ENCODE measurements at regions not wholly inside any gene's neighbourhood (a gene's known extent, or its start where the extent isn't known, plus 50 kb on each side); places are given as distances from the start of the nearest gene placed in this dataset.
"Not testable (repeated sequence)": the region's sequence is repeated elsewhere in the genome, so short reads cannot be mapped to it uniquely, and the experiment has no call there.

DNA sequence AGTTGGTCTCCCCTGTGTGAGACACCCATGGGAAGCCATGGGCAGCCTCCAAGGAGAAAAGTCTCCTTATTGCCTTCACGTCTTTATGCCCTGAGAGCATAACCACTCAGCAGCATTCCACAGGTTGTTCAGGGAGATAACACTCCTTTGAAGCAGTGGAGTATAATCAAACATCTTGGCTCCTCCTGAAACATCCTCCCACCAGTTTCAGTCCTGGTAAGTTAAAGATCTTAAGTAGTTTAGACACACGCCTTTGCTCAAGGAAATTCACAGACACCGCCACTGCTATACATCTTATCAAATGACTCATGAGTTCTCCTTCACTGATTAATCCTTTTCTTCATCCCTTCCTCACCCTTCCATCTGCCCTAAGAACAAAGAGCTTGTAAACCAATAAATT is 446.5 kb upstream of the RASGRP1 start:
- H3K27ac ChIP-seq (ENCODE audit: low read depth, low read length); H3K27me3 ChIP-seq (ENCODE audit: control insufficient read depth in 1 of 2, insufficient read depth in 2 of 2, low read length in 2 of 2); H3K9ac ChIP-seq (ENCODE audit: low read length); H3K9me3 ChIP-seq (ENCODE audit: low read length); H3K36me3 ChIP-seq (ENCODE audit: insufficient read depth, low read length); H3K4me3 ChIP-seq (ENCODE audit: low read depth in 1 of 2, low read length in 2 of 2); H3K4me1 ChIP-seq (ENCODE audit: insufficient read depth, low read length): not testable (repeated sequence)

DNA sequence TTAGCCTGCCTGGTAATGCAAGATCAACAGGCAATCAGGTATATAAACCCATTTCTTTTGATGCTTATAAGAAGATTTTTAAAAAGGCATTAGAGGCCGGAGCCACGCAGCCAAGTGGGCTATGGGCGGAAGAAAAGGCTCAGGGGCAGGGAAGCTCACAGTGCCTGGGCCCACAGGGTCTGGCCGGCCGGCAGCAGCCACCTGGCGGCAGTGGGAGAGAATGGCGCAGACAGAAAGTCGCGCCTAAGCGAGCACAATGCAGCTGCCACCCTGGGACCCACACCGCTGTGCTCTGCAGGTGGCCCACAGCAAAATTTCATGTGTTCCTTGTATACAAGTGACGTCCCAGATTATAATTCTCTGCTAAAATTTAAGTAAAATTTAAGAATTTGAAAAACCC is 448.6 kb upstream of the RASGRP1 start:
- no peak overlapping the region for H3K9ac ChIP-seq (ENCODE audit: low read length)
- H3K27me3 ChIP-seq (ENCODE audit: control insufficient read depth in 1 of 2, insufficient read depth in 2 of 2, low read length in 2 of 2): no peaks in the 10 kb centered on the region
- no peaks in the 10 kb centered on the region for H3K36me3 ChIP-seq (ENCODE audit: insufficient read depth, low read length)
- no peaks in the 10 kb centered on the region for H3K4me1 ChIP-seq (ENCODE audit: insufficient read depth, low read length)
- H3K4me3 ChIP-seq (ENCODE audit: low read depth in 1 of 2, low read length in 2 of 2): no peak overlapping the region
- H3K9me3 ChIP-seq (ENCODE audit: low read length): no peaks in the 10 kb centered on the region
- H3K27ac ChIP-seq (ENCODE audit: low read depth, low read length): no peak overlapping the region

DNA sequence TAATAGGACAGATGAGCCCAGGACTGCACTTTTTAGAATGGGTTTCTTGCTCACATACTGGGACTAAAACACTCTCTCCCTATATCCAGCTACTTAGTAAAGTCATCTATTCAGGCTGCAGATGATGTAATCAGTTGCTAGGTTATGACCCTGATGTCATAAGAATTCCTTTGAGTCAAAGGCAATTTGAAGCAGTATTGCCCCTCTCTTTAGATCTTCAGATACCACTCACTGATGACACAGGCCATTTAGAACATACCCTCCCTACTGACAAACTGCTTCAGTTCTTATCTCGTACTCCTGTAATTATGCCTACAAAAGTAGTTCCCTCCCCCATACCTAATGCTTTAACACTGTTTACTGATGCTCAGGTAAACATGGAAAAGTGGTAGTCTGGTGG is 450.1 kb upstream of the RASGRP1 start:
- Histone ChIP-seq H3K4me3 (ENCODE audit: low read depth in 1 of 2, low read length in 2 of 2) (no peak overlapping the region), H3K9me3 (ENCODE audit: low read length) (no peaks in the 10 kb centered on the region), H3K27ac (ENCODE audit: low read depth, low read length) (no peak overlapping the region), H3K36me3 (ENCODE audit: insufficient read depth, low read length) (no peaks in the 10 kb centered on the region), H3K9ac (ENCODE audit: low read length) (no peak overlapping the region), H3K4me1 (ENCODE audit: insufficient read depth, low read length) (no peaks in the 10 kb centered on the region), H3K27me3 (ENCODE audit: control insufficient read depth in 1 of 2, insufficient read depth in 2 of 2, low read length in 2 of 2) (no peaks in the 10 kb centered on the region)

DNA sequence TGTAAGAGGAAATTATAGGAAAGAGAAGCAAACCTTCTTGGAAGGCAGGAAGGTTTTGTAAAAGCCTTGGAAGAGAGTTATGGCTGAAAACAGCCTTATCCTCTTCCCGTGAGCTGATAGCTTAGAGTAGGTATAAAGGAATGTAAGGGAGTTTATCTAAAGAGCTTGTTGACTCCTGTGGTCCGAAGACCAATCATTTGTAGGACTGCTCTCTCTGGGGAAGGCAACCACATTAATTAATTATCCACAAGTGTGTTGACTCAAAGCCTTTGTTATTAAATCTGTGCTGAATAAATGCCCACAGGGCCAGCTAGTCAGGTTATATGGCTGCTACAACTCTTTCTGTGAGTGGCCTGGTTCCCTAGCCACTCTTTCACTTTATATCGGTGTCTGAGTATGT is 452.1 kb upstream of the RASGRP1 start:
- Histone ChIP-seq H3K27me3 (ENCODE audit: control insufficient read depth in 1 of 2, insufficient read depth in 2 of 2, low read length in 2 of 2) (no peaks in the 10 kb centered on the region), H3K27ac (ENCODE audit: low read depth, low read length) (no peak overlapping the region), H3K4me3 (ENCODE audit: low read depth in 1 of 2, low read length in 2 of 2) (no peak overlapping the region), H3K4me1 (ENCODE audit: insufficient read depth, low read length) (no peaks in the 10 kb centered on the region), H3K9me3 (ENCODE audit: low read length) (no peaks in the 10 kb centered on the region), H3K9ac (ENCODE audit: low read length) (no peak overlapping the region), H3K36me3 (ENCODE audit: insufficient read depth, low read length) (no peaks in the 10 kb centered on the region)

DNA sequence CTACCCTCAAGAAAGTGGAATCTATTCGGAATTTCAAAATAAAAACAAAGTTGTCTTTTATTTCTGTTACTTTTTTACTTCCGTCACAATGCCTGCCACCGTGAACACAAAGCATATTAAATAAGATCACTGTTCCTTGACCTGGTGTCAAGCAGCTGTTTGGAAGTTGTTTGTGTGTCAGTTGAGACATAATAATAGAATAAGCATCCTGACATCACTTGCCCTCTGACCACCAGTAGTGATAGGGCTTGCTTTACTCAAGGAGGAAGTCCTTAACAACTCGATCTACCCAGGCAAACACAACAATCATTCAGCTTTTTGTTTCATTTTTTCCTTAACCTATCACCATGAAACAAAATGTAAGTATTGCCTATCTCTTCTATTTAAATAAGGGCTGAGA is 454.4 kb upstream of the RASGRP1 start:
- Histone ChIP-seq H3K36me3 (ENCODE audit: insufficient read depth, low read length) (no peaks in the 10 kb centered on the region), H3K4me3 (ENCODE audit: low read depth in 1 of 2, low read length in 2 of 2) (no peak overlapping the region), H3K9ac (ENCODE audit: low read length) (no peak overlapping the region), H3K27me3 (ENCODE audit: control insufficient read depth in 1 of 2, insufficient read depth in 2 of 2, low read length in 2 of 2) (no peaks in the 10 kb centered on the region), H3K9me3 (ENCODE audit: low read length) (no peaks in the 10 kb centered on the region), H3K27ac (ENCODE audit: low read depth, low read length) (no peak overlapping the region), H3K4me1 (ENCODE audit: insufficient read depth, low read length) (no peaks in the 10 kb centered on the region)

DNA sequence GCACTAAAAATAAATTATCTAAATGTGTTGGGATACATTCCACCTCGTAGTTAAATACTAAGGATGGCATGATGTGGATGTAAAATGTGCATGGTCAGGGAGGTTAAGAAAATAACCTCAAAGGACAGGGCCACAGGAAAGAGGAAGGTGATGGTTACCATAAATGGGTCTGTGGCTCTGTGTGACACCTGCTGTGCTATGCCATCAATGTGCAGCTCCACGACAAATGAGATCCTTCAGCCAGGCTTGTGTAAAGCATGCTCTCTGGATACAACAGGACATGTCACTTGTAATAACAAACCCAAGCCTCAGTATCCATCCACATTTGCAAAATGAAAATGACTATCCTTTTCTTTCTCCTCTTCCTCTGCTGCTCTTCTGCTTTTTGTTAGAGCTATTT is 456.7 kb upstream of the RASGRP1 start:
- Histone ChIP-seq H3K9me3 (ENCODE audit: low read length) (no peaks in the 10 kb centered on the region), H3K9ac (ENCODE audit: low read length) (no peak overlapping the region), H3K27ac (ENCODE audit: low read depth, low read length) (no peak overlapping the region), H3K36me3 (ENCODE audit: insufficient read depth, low read length) (no peaks in the 10 kb centered on the region), H3K27me3 (ENCODE audit: control insufficient read depth in 1 of 2, insufficient read depth in 2 of 2, low read length in 2 of 2) (no peaks in the 10 kb centered on the region), H3K4me3 (ENCODE audit: low read depth in 1 of 2, low read length in 2 of 2) (no peak overlapping the region), H3K4me1 (ENCODE audit: insufficient read depth, low read length) (no peaks in the 10 kb centered on the region)

DNA sequence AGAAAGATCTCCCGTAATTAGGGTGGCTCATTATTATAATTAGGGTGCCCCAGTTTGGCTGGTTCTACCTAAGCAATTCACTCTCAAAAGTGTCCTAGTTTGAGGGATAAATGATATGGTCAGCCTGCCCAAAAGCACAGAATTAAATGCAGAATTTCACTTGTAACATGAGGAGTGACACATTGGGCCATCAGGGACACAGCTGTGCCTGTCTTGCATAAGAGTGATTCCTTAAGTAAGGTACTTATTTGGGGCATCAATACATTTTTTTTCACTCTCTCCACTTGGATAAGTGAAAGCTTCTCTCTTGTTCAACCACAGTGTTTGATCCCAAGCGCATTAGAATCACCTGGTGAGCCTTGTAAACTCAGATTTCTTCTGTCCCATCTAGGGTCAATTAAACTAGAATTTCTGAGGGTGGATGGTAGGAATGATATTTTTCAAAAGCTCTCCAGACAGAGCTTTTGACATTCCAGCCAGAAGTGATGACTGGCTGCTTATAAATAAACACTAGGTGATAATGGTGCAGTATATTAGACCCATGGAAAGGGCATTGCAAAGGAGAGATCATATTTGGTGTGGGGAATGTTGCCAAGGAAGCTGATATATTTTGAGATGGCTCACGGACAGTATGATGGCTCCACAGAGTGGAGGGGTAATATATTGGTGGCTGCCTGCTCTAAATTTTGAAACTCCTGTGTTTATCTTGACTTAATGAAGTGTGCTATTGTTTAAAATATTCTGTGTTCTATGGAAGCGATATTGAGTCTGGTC is 458.1 kb upstream of the RASGRP1 start:
- Histone ChIP-seq H3K4me3 (ENCODE audit: low read depth in 1 of 2, low read length in 2 of 2) (no peak overlapping the region), H3K27ac (ENCODE audit: low read depth, low read length) (no peak overlapping the region), H3K4me1 (ENCODE audit: insufficient read depth, low read length) (no peaks in the 10 kb centered on the region), H3K27me3 (ENCODE audit: control insufficient read depth in 1 of 2, insufficient read depth in 2 of 2, low read length in 2 of 2) (no peaks in the 10 kb centered on the region), H3K9me3 (ENCODE audit: low read length) (no peaks in the 10 kb centered on the region), H3K36me3 (ENCODE audit: insufficient read depth, low read length) (no peaks in the 10 kb centered on the region), H3K9ac (ENCODE audit: low read length) (no peak overlapping the region)

DNA sequence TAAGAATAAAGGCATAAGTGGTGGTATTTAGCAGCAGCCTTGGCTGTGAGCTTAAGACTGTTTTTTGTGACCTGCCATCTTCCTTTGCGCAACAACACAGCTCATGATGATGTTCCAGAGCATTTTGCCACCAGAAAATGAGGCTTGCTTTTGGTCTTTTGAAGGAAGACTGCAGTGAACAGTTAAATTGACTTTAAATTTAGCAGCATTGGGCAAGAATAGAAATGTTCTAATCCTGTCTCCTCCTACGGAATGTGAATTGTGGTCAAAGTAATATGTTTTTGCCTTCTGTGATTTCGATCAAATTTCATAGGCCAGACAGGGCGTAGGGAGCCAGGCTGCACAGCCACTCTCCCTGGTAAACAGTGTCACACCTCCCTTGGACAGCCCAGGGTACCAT is 460.7 kb upstream of the RASGRP1 start:
- Histone ChIP-seq H3K27ac (ENCODE audit: low read depth, low read length) (no peak overlapping the region), H3K27me3 (ENCODE audit: control insufficient read depth in 1 of 2, insufficient read depth in 2 of 2, low read length in 2 of 2) (no peaks in the 10 kb centered on the region), H3K9me3 (ENCODE audit: low read length) (no peaks in the 10 kb centered on the region), H3K4me3 (ENCODE audit: low read depth in 1 of 2, low read length in 2 of 2) (no peak overlapping the region), H3K36me3 (ENCODE audit: insufficient read depth, low read length) (no peaks in the 10 kb centered on the region), H3K4me1 (ENCODE audit: insufficient read depth, low read length) (no peaks in the 10 kb centered on the region), H3K9ac (ENCODE audit: low read length) (no peak overlapping the region)

DNA sequence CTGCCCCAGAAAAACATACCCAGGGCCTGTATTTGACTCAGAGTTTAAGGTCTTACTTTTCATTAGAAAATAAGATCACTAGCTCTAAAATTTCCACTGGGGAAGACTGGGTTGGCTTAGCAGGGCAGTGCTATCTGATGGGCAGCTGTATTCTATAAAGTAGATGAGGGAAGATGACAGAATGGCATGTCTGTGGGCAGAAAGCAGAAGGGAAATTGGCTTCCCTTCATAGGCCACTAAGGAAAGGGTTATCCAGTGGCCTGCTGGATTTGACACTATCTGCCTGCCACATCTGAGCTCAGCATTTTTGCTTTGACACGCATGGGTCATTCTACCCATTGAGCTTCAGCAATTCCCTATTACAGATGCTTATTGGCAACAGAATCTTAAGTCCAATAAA is 461.3 kb upstream of the RASGRP1 start:
- Histone ChIP-seq H3K4me1 (ENCODE audit: insufficient read depth, low read length) (no peaks in the 10 kb centered on the region), H3K9me3 (ENCODE audit: low read length) (no peaks in the 10 kb centered on the region), H3K27me3 (ENCODE audit: control insufficient read depth in 1 of 2, insufficient read depth in 2 of 2, low read length in 2 of 2) (no peaks in the 10 kb centered on the region), H3K36me3 (ENCODE audit: insufficient read depth, low read length) (no peaks in the 10 kb centered on the region), H3K27ac (ENCODE audit: low read depth, low read length) (no peak overlapping the region), H3K4me3 (ENCODE audit: low read depth in 1 of 2, low read length in 2 of 2) (no peak overlapping the region), H3K9ac (ENCODE audit: low read length) (no peak overlapping the region)

DNA sequence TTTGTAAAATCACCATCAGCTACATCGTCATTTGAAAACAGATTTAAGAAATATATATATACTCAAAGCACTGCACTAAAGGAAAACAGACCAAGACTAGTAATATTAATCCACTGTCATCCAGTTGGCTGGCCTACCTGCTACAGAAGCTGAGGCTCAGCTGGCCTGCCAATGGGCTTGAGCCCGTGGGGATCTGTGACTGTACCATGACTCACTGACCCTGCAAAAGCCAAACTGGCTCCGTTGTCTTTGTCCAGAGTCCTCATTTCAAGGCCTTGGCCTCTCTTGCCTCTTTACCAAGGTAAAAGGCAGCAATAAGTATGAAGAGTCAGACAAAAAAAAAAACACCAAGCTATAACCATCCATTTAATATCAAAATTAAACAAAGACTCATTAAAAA is 463.5 kb upstream of the RASGRP1 start:
- H3K4me1 ChIP-seq (ENCODE audit: insufficient read depth, low read length): peaks cover 5% of the 10 kb centered on the region
- H3K27ac ChIP-seq (ENCODE audit: low read depth, low read length): no peak overlapping the region
- no peak overlapping the region for H3K9ac ChIP-seq (ENCODE audit: low read length)
- no peaks in the 10 kb centered on the region for H3K36me3 ChIP-seq (ENCODE audit: insufficient read depth, low read length)
- no peaks in the 10 kb centered on the region for H3K9me3 ChIP-seq (ENCODE audit: low read length)
- no peaks in the 10 kb centered on the region for H3K27me3 ChIP-seq (ENCODE audit: control insufficient read depth in 1 of 2, insufficient read depth in 2 of 2, low read length in 2 of 2)
- H3K4me3 ChIP-seq (ENCODE audit: low read depth in 1 of 2, low read length in 2 of 2): no peak overlapping the region

DNA sequence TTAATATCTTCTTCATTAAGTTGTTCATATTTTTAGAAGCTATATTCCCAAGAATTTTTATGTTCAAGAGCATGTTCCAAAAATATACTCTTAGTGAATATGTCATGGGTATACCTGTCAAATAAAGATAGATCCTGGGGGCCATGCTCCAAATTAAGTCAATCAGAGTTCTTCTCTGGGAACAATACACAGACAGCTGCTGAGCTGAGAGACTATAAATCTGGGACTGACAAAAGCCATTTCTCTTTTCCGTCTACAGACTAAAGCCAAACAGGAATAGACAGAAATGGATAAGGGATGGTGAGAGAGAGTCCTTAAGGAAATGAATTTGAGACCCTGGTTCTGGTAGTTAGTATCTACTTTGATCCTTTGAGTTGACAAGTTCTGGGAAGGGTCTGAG is 465.1 kb upstream of the RASGRP1 start:
- Histone ChIP-seq H3K36me3 (ENCODE audit: insufficient read depth, low read length) (no peaks in the 10 kb centered on the region), H3K4me1 (ENCODE audit: insufficient read depth, low read length) (peaks cover 5% of the 10 kb centered on the region), H3K4me3 (ENCODE audit: low read depth in 1 of 2, low read length in 2 of 2) (no peak overlapping the region), H3K9me3 (ENCODE audit: low read length) (no peaks in the 10 kb centered on the region), H3K9ac (ENCODE audit: low read length) (no peak overlapping the region), H3K27me3 (ENCODE audit: control insufficient read depth in 1 of 2, insufficient read depth in 2 of 2, low read length in 2 of 2) (no peaks in the 10 kb centered on the region), H3K27ac (ENCODE audit: low read depth, low read length) (no peak overlapping the region)

DNA sequence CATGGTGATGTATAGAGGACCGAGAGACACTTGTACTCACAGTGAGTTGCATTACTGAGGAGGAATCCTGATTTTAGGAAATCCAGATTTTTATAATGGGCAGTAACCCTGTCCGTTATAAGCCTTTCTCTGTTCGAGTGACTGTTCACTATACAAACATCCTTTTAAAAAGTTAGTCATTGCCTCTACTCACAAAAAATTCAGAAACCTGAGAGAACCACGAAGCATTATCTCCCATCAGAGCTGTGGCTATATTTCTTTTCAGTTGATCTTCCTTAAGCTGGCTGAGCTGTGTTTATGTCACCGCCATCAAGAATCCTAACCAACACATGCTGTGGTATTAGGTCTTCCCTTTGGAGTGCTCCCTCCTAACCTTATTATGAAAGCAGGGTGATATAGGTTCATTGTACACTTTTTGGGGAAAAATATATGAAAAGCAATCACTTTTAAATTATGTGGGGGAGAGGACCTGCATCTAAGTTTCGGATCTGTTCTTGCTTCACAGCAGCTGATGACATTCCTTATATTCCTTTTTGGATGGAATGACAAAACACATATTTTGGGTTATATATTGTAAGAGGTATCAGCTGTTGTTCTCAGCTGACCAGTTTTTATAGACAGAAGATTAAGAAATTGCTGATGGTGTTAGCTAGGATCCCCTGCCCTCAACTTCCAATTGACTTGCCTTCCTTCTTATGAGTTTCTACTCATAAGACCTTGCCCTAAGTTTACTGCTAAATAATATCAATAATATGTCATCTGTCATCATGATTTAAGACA is 465.9 kb upstream of the RASGRP1 start:
- Histone ChIP-seq H3K27me3 (ENCODE audit: control insufficient read depth in 1 of 2, insufficient read depth in 2 of 2, low read length in 2 of 2) (no peaks in the 10 kb centered on the region), H3K9ac (ENCODE audit: low read length) (no peak overlapping the region), H3K9me3 (ENCODE audit: low read length) (no peaks in the 10 kb centered on the region), H3K4me3 (ENCODE audit: low read depth in 1 of 2, low read length in 2 of 2) (no peak overlapping the region), H3K27ac (ENCODE audit: low read depth, low read length) (no peak overlapping the region), H3K4me1 (ENCODE audit: insufficient read depth, low read length) (peaks cover 5% of the 10 kb centered on the region), H3K36me3 (ENCODE audit: insufficient read depth, low read length) (no peaks in the 10 kb centered on the region)
